ENCODE measurements at regions not wholly inside any gene's neighbourhood (a gene's known extent, or its start where the extent isn't known, plus 50 kb on each side); places are given as distances from the start of the nearest gene placed in this dataset.

GRCh38 chr4:189396435-189396834 is 544.2 kb upstream of the FRG1 start:
- no peak overlapping the region for H3K4me3 ChIP-seq (ENCODE audit: low read depth, low read length)
- TF ChIP-seq CTCF (IDR thresholded peaks at IDR 0.05; ENCODE audit: insufficient read depth, low read length), result no peak
- DNase-seq (ENCODE audit: low read depth), result no peak

- H3K4me3 ChIP-seq (ENCODE audit: low read depth, low read length), result no peak overlapping the region
- no peak for DNase-seq (ENCODE audit: low read depth)
- no peak for TF ChIP-seq CTCF (IDR thresholded peaks at IDR 0.05; ENCODE audit: insufficient read depth, low read length)
These were observed 536.4 kb upstream of the FRG1 start for GRCh38 chr4:189404271-189404670.

GRCh38 chr4:189409158-189409557 is 531.5 kb upstream of the FRG1 start:
- no peak for DNase-seq (ENCODE audit: low read depth)
- no peak overlapping the region for H3K4me3 ChIP-seq (ENCODE audit: low read depth, low read length)
- TF ChIP-seq CTCF (IDR thresholded peaks at IDR 0.05; ENCODE audit: insufficient read depth, low read length), result no peak

- H3K4me3 ChIP-seq (ENCODE audit: low read depth, low read length), result no peak overlapping the region
- TF ChIP-seq CTCF (IDR thresholded peaks at IDR 0.05; ENCODE audit: insufficient read depth, low read length), result no peak
- DNase-seq (ENCODE audit: low read depth), result no peak
These were observed 526.7 kb upstream of the FRG1 start for GRCh38 chr4:189414021-189414420.

GRCh38 chr4:189420572-189420971 is 520.1 kb upstream of the FRG1 start:
- no peak for DNase-seq (ENCODE audit: low read depth)
- H3K4me3 ChIP-seq (ENCODE audit: low read depth, low read length), result no peak overlapping the region
- TF ChIP-seq CTCF (IDR thresholded peaks at IDR 0.05; ENCODE audit: insufficient read depth, low read length), result no peak

GRCh38 chr4:189436207-189436606 is 504.5 kb upstream of the FRG1 start:
- TF ChIP-seq CTCF (IDR thresholded peaks at IDR 0.05; ENCODE audit: insufficient read depth, low read length), result no peak
- no peak for DNase-seq (ENCODE audit: low read depth)
- no peak overlapping the region for H3K4me3 ChIP-seq (ENCODE audit: low read depth, low read length)

- TF ChIP-seq CTCF (IDR thresholded peaks at IDR 0.05; ENCODE audit: insufficient read depth, low read length), result no peak
- no peak for DNase-seq (ENCODE audit: low read depth)
- no peak overlapping the region for H3K4me3 ChIP-seq (ENCODE audit: low read depth, low read length)
These were observed 500.0 kb upstream of the FRG1 start for GRCh38 chr4:189440716-189441115.
